ENCODE measurements at regions not wholly inside any gene's neighbourhood (a gene's known extent, or its start where the extent isn't known, plus 50 kb on each side); places are given as distances from the start of the nearest gene placed in this dataset.
"Not testable (repeated sequence)": the region's sequence is repeated elsewhere in the genome, so short reads cannot be mapped to it uniquely, and the experiment has no call there.

GRCh38 chr7:156026603-156027002 is 214.3 kb upstream of the SHH start:
- intact Hi-C loops (cut with DNase I) = no loop called here
- DNase-seq (no peak), ATAC-seq (ENCODE audit: poor library complexity) (no peak)

GRCh38 chr7:156026076-156026600 is 213.9 kb upstream of the SHH start:
- intact Hi-C loops (cut with DNase I) = no loop called here
- DNase-seq = no peak
- ATAC-seq (ENCODE audit: poor library complexity) = no peak

GRCh38 chr7:156025675-156026074 is 213.4 kb upstream of the SHH start:
- ATAC-seq (ENCODE audit: poor library complexity) = no peak
- intact Hi-C loops (cut with DNase I) = no loop called here
- no peak for DNase-seq

GRCh38 chr7:156024201-156024600 is 211.9 kb upstream of the SHH start:
- DNase-seq (no peak), ATAC-seq (ENCODE audit: poor library complexity) (no peak)
- intact Hi-C loops (cut with DNase I) = no loop called here

GRCh38 chr7:156022483-156023459 is 210.5 kb upstream of the SHH start:
- DNase-seq = no peak
- intact Hi-C loops (cut with DNase I) = no loop called here
- ATAC-seq (ENCODE audit: poor library complexity) = no peak

- ATAC-seq (ENCODE audit: poor library complexity) = no peak
- DNase-seq = no peak
- intact Hi-C loops (cut with DNase I) = no loop called here
Observed at GRCh38 chr7:156021471-156021870, 209.2 kb upstream of the SHH start.

- no peak for ATAC-seq (ENCODE audit: poor library complexity)
- intact Hi-C loops (cut with DNase I) = no loop called here
- DNase-seq = no peak
Observed at GRCh38 chr7:156020566-156020965, 208.3 kb upstream of the SHH start.

- no peak for ATAC-seq (ENCODE audit: poor library complexity)
- no peak for DNase-seq
- intact Hi-C loops (cut with DNase I) = no loop called here
Observed at GRCh38 chr7:156019776-156020565, 207.7 kb upstream of the SHH start.

GRCh38 chr7:156019308-156019707 is 207.0 kb upstream of the SHH start:
- intact Hi-C loops (cut with DNase I) = no loop called here
- DNase-seq (no peak), ATAC-seq (ENCODE audit: poor library complexity) (no peak)

GRCh38 chr7:156017916-156018700 is 205.8 kb upstream of the SHH start:
- no peak for DNase-seq
- intact Hi-C loops (cut with DNase I) = no loop called here
- ATAC-seq (ENCODE audit: poor library complexity) = no peak

- intact Hi-C loops (cut with DNase I) = no loop called here
- ATAC-seq (ENCODE audit: poor library complexity) = no peak
- DNase-seq = no peak
Observed at GRCh38 chr7:156017431-156017830, 205.2 kb upstream of the SHH start.

GRCh38 chr7:156015237-156016020 is 203.2 kb upstream of the SHH start:
- intact Hi-C loops (cut with DNase I) = no loop called here
- ATAC-seq (ENCODE audit: poor library complexity) = no peak
- DNase-seq = no peak

- DNase-seq (no peak), ATAC-seq (ENCODE audit: poor library complexity) (no peak)
- intact Hi-C loops (cut with DNase I) = no loop called here
Observed at GRCh38 chr7:156014808-156015207, 202.5 kb upstream of the SHH start.

- DNase-seq (no peak), ATAC-seq (ENCODE audit: poor library complexity) (no peak)
- intact Hi-C loops (cut with DNase I) = no loop called here
Observed at GRCh38 chr7:156014201-156014600, 201.9 kb upstream of the SHH start.

GRCh38 chr7:156012412-156012811 is 200.1 kb upstream of the SHH start:
- no peak for ATAC-seq (ENCODE audit: poor library complexity)
- intact Hi-C loops (cut with DNase I) = no loop called here
- no peak for DNase-seq

- no peak for DNase-seq
- intact Hi-C loops (cut with DNase I) = no loop called here
- no peak for ATAC-seq (ENCODE audit: poor library complexity)
Observed at GRCh38 chr7:156009569-156009968, 197.3 kb upstream of the SHH start.

GRCh38 chr7:156006876-156007275 is 194.6 kb upstream of the SHH start:
- intact Hi-C loops (cut with DNase I); ATAC-seq (ENCODE audit: poor library complexity): not testable (repeated sequence)
- DNase-seq = peak; percentile 14

- ATAC-seq (ENCODE audit: poor library complexity) (no peak), DNase-seq (no peak)
- intact Hi-C loops (cut with DNase I) = no loop called here
Observed at GRCh38 chr7:156006024-156006423, 193.8 kb upstream of the SHH start.
